ENCODE measurements at regions not wholly inside any gene's neighbourhood (a gene's known extent, or its start where the extent isn't known, plus 50 kb on each side); places are given as distances from the start of the nearest gene placed in this dataset.
"Not testable (repeated sequence)": the region's sequence is repeated elsewhere in the genome, so short reads cannot be mapped to it uniquely, and the experiment has no call there.

DNA sequence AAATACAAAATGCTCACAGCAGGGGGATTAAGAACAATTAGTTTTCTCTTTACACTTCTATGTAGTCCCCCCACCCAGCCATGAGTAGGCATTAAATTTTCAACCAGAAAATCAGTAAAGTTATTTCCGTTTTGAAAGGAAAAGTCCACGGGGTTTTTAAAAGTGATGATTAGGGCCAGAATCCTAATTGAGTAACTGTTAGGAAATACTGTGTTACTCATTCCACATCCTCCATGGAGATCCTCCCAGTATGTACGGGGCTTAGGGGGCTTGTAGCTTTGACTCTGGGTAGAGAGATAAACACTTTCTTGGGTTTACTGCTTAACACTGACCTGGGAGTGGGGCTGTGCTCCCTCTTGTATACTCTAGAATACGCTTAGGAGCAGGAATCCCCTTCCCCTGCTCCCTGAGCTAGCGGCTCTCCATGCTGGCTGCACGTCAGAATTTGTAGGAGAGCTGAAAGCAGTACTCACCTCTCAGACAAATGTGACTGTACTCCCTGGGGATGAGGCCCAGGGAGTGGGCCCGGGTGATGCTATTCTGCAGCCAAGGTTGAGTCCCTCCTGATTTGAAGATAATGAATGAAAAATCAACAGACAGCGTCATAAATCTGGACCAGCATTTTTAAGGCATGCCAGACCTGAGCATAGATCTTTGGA is 100.5 kb downstream of the SLC4A3 start:
- no peak for DNase-seq

DNA sequence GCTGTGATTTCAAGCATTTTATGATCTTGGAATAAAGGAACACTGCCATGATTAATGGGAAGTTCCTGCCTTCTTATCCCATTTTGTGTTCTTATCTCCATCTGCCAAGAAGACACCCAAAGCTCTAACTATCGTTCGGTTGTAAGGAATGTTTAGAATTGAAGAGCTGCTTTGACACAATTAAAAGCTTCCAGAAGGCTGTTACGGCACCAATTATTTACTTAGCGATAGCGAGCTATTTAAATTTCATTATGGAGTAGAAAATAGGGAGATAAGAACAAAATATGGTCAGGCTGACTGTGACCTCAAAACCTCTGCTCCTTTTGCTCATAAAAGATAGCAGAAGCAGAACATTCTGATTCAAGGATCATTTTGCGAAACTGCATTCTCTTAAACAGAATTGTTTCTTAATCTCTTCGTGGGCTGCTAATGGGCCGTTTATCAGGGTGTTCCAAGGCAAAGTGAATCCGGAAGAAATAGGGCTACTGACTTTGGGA is 101.6 kb downstream of the SLC4A3 start:
- no peak for DNase-seq

DNA sequence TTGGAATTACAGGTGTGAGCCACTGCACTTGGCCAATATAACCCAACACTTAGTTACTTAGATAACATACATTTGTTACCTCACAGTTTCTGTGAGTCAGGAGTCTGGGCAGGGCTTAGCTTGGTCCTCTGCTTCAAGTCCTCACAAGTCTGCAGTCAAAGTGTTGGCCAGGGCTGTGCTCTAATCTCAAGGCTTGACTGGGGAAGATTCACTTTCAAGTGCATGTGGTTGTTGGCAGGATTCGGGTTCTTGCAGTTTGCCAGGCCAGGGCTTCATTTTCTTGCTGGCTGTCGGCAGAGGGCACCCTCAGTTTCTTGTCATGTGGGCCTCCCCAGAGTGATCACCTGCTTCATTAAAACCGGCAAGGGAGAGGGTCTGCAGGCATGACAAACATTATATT is 103.7 kb downstream of the SLC4A3 start:
- DNase-seq, result no peak

DNA sequence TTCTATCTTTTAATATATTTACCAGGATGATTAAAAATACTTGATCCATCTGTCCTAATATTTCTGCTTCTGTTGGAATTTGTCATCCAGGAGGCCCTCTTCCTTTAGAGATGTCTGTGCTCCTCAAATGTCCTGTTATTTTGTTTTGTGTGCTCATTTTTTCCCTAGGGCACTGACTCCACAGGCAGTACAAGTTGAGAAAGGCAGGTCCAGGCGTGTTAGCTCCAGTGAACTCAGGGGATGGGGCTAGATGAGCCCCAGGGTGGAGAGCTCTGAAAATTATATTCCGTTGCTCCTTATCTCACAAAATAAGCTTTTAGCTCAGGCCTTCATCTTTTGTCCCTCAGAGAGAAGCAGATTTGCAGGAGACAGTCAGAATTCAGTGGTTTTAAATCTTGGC is 105.7 kb downstream of the SLC4A3 start:
- no peak for DNase-seq

DNA sequence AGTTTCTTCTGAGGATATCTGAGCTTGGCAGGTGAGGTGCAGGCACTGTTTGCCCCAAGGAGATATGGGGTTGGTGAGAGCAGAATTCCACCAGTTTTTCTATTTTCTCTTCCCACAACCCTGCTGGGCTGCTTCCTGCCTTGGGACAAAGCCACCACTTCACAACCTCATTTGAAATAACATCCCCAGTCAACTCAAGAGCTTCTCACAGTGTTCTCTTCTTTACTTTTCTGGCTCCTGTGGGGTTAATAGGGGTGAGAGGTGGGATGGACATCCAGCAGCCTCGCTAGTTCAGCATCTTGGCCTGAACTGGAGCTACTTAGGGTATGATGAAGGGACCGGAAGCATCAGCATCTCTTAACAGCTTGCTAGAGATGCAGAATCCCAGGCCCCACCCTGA is 106.3 kb downstream of the SLC4A3 start:
- DNase-seq, result no peak

DNA sequence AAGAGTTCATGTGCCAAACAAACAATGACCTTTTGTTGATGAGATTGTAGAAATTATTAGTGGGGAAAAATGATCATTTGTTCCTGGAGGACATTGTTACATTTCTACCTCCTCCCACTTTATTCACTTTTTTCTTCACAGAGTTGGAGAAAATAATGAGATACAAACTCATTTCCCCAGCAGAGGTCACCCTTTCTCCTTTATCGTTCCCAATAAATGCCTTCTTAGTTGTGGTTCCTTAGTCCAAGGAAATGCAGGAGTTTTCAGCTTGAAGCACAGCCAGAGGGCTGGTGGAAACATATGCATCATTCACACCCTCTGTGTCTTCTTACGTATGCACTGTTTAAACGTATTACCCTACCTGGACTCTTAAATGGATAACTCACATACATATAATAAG is 108.8 kb downstream of the SLC4A3 start:
- DNase-seq, result no peak

DNA sequence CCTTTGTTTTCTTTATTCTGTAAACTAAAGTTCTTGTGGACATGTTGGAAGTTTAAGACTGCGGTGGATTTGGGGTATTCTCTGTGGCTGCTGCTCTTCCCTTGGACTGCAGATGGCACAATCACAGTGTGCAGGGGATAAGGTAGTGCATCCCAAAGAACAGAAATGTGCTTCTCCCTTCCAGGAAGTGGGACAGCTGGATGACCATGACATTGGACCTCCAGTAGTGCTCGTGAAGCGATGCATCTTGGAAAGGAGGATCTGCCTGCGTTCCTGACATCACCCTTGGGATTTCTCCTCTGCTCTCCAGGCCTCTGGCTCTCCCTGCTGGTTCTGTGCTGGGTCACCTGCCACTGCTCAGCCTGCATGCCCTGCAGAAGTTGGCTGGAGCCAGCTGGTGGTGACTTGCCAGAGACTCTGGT is 109.9 kb downstream of the SLC4A3 start:
- DNase-seq, result no peak

DNA sequence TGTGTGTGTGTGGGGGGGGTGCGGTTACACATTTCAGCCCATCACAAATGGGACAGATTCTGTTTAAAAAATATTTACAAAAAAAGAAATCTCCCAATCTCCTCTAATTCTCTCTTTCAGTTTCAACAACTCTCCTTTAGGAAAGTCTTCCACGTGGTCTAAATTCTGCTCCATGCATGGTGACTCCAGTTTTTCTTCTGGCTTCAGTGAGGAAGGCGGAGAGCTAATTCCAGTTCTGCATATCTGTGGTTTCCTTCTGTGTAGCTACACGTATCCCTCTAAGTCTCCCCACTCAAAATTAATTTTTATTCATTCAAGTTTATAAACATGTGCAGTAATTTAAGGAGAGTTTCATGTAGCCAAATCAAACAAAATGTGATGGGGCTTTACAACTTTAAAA is 111.6 kb downstream of the SLC4A3 start:
- DNase-seq, result no peak

DNA sequence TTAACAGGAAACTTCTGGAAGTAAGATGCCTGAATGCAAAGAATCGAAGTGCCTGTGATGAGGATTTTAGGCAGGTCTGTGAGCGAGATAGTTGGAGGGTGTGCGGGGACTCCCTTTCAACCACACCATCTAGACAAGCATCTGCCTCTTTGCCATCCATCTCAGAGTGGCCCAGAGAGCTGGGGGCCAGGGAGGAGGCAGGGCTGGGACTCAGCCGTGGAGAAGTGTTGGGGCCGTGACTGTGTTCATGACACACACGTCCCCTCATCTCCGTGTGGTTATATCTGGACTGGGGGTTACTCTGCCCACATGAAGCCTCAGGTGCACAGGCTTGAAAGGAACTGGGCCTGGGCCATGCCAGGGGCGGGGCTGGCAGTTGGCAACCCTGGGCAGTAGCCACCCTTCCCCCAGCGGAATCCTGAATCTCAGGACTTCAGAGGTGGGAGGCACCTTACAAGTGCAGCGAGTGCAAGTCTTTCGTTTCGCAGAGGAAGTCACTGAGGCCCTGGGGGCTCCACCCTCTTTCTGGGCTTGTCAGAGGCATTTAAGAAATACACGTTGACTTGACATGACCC is 112.5 kb downstream of the SLC4A3 start:
- no peak for DNase-seq

DNA sequence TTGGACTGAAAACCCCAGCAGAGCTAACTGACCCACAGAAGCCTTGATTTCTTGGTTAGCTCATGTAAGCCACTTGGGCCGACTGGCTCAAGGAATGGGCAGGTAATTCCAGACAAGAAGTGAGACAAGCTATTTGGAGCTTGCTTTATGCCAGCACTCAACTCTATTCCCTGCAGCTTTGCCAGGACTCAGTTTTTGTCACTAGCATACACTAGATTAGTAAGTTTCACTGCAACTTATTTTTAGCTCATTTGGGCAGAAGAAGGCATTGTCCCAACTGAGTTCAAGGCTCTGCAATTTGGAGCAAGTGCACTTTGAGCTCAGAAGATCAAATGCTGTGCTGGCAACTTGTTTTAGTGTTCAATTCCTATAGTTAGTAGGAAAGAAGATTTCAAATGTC is 116.1 kb downstream of the SLC4A3 start:
- DNase-seq, result no peak

DNA sequence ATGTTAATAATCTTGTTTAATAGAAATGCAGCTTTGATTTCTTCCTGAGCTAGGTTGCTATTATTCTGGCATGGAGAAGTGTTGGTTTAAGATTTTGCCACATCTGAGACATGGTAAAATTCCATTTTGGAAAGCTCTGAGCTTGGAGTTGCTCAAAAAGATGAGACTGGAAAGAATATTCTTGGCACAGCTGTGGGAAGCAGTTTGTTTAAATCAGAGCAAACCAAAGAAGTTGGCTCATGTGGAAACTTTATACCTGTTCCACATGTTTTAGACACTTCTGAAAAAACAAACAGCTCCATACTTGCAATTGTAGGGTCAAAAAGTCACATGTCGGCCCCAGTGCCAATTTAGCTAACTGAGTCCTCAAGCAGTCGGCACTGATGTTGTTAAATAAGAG is 116.6 kb downstream of the SLC4A3 start:
- DNase-seq, result no peak

DNA sequence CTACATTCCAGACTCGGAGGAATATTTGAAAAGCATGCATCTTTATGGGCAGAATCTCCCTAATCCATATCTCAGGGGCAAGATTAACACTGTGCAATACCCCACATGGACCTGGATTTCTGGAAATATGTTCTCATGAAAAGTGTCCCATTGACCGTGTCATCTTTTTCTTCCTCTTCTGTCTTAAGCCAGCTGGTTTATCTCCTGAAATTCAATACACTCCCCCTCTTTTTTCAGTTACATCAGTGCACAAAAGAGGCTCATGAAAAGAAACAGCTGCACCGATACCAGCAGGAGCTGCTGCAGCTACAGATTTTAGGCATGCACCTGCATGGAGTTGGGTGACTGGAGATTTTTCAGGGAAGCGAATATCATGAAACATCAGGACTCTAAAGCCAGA is 117.2 kb downstream of the SLC4A3 start:
- no peak for DNase-seq

DNA sequence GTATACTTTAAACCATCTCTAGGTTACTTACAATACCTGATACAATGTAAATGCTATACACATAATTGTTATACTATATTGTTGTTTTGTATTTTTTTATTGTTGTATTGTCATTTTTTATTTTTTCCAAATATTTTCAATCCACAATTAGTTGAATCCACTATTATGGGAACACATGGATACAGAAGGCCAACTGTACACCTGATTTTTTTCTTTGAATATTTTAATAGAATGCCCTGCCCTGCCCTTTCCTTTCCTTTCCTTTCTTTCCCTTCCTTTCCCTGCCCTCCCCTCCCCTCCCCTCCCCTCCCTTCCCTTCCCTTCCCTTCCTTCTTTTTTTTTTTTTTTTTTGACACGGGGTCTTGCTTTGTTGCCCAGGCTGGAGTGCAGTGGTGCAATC is 120.2 kb downstream of the SLC4A3 start:
- no peak for DNase-seq

DNA sequence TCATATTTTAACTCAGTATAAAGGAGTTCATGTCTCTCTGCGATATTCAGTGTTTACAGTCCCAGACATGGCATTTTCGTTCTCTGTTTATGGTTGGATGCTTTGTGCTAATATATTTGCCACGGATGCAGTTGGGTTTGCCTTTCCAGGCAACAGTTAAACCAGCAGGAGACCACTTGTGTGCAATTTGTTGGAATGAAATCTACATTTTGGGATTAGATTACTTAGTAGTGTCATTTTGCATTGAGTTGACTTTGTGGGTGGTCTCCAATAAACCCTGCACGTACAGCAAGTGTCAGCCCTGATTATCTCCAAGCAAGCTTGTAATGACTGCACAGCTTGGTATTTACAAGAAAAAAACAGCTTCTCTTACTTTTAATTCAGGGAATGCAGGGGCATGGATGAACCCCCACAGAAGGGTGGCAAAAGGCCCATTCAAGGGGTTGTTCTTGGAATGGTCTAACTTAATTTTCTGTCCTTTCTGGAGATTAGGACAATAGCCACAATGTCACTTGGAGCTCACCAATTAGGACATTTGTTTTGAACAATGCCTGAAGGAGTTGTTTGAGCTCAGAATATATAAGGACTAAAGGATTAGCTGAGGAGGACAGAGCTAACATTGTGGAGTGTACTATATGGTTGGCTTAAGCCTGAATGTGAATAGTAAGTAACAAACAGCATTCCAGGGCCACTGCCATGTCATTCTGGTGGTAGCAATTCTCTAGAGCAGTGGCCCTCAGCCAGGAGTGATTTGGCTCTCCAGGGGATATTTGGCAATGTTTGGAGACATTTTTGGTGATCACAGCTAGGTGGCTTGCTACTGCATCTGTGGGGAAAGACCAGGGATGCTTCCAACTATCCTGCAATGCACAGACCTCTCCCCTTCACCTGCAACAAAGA is 121.5 kb downstream of the SLC4A3 start:
- no peak for DNase-seq

DNA sequence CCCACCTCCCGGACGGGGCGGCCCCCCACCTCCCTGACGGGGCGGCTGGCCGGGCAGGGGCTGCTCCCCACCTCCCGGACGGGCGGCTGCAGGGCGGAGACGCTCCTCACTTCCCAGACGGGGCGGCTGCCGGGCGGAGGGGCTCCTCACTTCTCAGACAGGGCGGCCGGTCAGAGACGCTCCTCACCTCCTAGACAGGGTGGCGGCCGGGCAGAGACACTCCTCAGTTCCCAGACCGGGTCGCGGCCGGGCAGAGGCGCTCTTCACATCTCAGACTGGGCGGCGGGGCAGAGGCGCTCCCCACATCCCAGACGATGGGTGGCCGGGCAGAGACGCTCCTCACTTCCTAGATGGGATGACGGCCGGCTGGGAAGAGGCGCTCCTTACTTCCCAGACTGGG is 123.7 kb downstream of the SLC4A3 start:
- DNase-seq, result not testable (repeated sequence)

DNA sequence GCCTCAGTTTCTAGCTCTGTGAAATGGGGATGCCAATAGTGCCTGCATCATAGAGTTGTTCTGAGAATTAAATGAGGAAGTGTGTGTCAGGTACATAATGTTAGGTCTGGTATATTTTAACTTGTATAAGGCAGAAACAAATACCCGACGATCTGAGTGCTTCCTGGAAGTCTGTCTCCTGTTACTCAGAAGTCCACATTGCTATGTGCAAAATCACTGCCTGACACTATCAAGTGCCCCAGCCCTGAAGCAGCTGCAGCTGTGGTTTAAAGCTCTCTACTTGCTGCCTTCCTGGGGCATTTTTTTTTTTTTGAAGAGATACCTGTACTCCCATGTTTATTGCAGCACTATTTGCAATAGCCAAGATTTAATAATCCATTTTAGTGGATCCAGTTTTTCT is 125.3 kb downstream of the SLC4A3 start:
- DNase-seq, result no peak

DNA sequence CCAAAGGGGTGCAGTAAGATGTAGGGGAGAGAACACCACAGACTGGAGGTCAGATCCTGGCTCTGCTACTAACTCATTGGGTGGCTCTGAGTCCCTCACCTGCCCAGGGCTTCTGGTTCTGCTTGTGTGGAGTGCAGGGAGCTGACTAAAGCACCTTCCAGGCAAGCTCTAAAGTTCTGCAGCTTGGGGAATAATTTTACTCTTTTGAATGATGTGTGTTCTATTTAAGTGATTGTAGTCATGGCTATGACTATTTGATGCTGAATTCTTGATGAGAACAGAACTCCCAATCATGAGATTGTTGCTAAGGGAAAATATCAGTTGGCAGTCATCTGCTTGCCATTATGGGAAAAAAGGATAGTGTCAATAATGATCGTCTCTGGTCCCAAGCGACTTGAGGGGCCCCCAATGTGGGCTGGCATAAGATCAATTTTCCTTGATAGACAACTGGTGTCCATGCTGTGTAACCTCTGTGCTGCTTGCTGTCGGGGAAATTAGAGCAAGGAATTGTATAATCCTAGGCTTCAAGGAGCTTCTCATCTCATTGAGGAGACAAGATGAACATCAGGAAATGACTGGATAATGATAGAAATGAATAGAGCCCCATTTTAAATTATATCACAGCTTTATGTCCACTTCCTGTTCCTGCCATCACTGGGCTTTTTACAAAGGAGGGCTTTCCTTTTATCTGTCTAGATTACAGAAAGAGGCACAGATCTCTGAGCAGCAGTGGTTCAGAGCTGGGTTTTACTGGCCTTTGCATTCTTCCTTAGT is 131.7 kb downstream of the SLC4A3 start:
- DNase-seq, result no peak

DNA sequence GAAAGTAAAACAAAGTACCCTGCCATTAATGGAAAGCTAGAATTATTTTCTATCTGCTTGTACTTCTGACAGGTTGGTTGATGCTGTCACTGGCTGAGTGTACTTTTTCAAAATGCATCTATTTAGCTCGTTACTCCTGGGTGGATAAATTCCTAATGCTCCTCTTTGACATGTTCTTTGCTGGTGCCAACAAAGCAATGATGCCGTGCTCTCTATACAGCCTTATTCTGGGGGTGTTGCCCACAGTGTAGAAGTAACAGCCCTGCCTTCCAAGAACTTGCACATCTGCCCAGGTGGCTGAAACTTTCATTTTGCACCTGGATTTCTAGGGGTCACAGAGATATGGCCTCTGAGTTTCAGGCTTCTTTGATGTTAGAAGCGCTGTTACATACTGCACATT is 132.4 kb downstream of the SLC4A3 start:
- no peak for DNase-seq

DNA sequence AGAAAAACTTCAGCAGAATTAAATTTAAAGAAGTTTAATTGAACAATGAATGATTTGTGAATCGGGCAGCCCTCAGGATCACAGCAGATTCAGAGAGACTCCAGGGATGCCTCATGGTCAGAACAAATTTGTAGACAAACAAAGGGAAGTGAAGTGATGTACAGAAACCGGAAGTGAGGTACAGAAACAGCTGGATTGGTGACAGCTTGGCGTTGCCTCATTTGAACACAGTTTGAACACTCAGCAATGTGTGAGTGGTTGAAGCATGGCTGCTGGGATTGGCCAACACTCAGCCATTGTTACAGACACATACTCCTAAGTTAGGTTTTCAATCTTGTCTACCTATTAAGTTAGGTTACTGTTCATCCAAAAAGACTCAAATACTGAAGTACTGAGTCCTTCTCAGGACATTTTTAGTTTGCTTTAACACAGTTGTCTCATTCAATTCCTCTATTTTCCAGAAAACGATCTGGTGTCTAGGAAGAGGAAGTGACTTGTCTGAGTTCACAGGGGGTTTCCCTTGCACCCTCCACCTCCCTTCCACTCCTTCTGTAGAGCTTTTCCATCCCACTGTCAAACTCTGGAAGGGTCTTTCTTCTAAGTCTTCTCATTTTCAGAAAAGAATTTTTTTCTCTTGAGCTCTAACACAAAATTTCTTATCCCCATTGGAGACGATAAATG is 137.9 kb downstream of the SLC4A3 start:
- no peak for DNase-seq

DNA sequence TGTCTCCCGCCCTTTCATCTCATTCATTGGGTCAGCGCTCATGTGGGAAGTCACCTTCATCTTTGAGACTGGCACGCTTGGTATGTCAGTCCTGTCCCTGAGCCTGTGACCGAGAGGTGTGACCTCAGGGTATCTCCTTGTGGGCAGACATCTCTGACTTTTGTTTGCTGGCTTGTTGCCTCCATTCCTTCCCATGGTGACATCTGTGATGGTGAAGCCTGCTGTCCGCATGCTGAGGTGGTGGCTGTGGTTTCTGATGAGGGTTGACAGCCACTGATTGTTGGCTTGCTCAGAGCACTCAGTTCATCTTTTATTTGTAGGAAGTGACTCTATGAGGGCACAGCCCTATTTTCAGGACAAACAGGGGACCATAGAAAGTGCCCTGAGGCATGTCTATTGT is 139.2 kb downstream of the SLC4A3 start:
- no peak for DNase-seq

DNA sequence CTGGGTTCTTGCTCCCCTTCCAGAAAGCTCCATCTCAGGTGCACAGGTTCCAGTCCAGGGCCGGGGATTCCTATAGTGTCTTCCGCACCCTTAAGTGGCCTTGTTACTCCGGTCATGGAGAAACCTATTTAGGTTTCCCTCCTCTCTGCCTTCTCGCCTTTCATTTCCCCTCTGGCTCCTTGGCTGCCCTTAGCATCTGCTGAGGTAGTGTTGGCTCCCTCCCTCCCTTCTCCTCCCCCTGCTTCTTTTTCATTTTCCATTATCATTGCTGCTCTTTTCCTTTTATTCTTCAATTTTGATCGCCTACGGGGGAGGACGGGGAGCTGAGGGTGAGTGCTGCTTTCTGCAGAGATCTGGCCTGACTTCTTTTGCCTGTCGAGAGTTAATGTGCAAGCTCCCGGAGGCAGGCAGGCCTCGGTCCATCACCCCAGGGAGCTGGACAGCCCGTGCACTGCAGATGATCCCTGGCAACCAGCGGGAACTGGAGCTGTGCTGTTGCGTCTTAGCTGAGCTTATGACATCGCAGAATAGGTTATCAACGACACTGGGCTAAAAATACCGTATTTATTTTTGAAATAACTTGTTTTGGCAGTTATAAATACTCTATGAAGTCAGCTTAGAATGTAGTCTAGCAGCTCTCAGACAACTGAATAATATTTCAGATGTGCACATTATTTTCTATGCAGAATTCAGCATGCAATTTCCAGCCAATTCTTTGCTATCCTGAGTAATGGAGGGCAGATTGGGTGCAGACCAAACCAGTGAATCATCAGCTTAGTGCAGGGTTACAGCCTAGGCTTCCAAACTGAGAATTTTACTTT is 141.9 kb downstream of the SLC4A3 start:
- no peak for DNase-seq

Measured in activated naive CD4-positive, alpha-beta T cell treated with Interleukin-2 at 50 U/mL for 16 hours (primary cell).